Kidney (tissue), 13 donors: ENCODE measurements at regions not wholly inside any gene's neighbourhood (a gene's known extent, or its start where the extent isn't known, plus 50 kb on each side); places are given as distances from the start of the nearest gene placed in this dataset.

Experiments used
- DNase-seq, 5 donors: peaks; one replicate each; pipeline ENCODE4 v3.0.0-alpha.2; 2013 to 2020
- FAIRE-seq: peaks from 2 replicates; lab custom pipeline; 2012; peaks lifted over from hg19 to GRCh38; lab: Jason Lieb, UNC
- H3K27ac ChIP-seq, 2 donors: one replicate each; pipeline ENCODE4 v1.7.0; 2013; ENCODE audit warnings: low read depth in 2 of 2, low read length in 2 of 2, inconsistent platforms in 1 of 2
- H3K27me3 ChIP-seq: one replicate; pipeline ENCODE4 v1.7.1; 2013; ENCODE audit warnings: low read length, inconsistent platforms; ENCODE audit not compliant: control insufficient read depth, insufficient read depth
- H3K36me3 ChIP-seq, 3 donors: one replicate each; pipeline versions ENCODE4 v1.7.0 to v1.7.1; 2013; ENCODE audit warnings: low read length in 3 of 3, control low read depth in 1 of 3, inconsistent platforms in 1 of 3; ENCODE audit not compliant: insufficient read depth in 3 of 3, control insufficient read depth in 2 of 3
- H3K4me1 ChIP-seq, 3 donors: one replicate each; pipeline versions ENCODE4 v1.7.0 to v1.7.1; 2013; ENCODE audit warnings: low read length in 3 of 3, inconsistent platforms in 1 of 3, low read depth in 1 of 3; ENCODE audit not compliant: control insufficient read depth in 2 of 3, insufficient read depth in 2 of 3
- H3K4me3 ChIP-seq, 3 donors: one replicate each; pipeline versions ENCODE4 v1.7.0 to v1.8.1; 2013; ENCODE audit warnings: low read length in 3 of 3, control low read depth in 1 of 3, inconsistent platforms in 1 of 3
- H3K9ac ChIP-seq, 3 donors: one replicate each; pipeline versions ENCODE4 v1.7.0 to v1.7.1; 2013; ENCODE audit warnings: low read length in 3 of 3, control low read depth in 1 of 3, inconsistent platforms in 1 of 3
- H3K9me3 ChIP-seq, 3 donors: one replicate each; pipeline versions ENCODE4 v1.7.0 to v1.7.1; 2013; ENCODE audit warnings: low read length in 3 of 3, control low read depth in 1 of 3, inconsistent platforms in 1 of 3; ENCODE audit not compliant: control insufficient read depth in 2 of 3, insufficient read depth in 1 of 3
- CTCF ChIP-seq: IDR thresholded peaks from 3 replicates; pipeline ENCODE4 v1.5.1; 2012; ENCODE audit warnings: mild to moderate bottlenecking, moderate library complexity, borderline replicate concordance; ENCODE audit not compliant: insufficient read depth; ENCODE audit errors: extremely low read depth
- intact Hi-C: fragments of 100-400 bp; cut with DNase I; formaldehyde crosslinking; loops from one replicate; pipeline ENCODE4 v1.11.1; 2022
- donor health status: control.
- donor health status: control.
- donor health status: control.
- donor health status: control.
- donor health status: control.
- donor health status: DM: yes; HTN: yes; CAD: no.
- donor health status: Normal renal cell carcinoma (clear cell type).

DNA sequence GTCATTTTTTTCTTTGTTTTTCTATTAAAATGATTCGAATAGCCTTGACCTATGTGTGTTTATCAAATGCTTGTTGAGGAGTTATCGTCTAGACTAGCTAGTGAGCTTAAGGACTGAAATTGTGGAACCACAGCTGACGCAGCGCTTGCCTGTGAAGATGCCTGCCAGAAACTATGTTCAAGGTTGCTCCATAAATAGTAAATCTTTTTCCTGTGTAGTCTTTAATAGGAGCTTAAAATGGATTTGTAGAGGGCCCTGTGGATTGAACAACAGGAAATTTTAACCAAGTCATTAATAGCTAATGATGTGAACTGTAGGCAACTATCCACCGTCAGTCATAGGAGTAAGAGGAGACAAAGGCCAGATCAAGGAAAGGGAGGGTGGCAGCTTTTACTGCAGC is 145.1 kb downstream of the GNAI1 start:
- peaks cover 3 to 13% (median 5%) of the 10 kb centered on the region in 3 donors for H3K4me1 ChIP-seq
- FAIRE-seq (no peak), DNase-seq (peak in 2 of 5 donors; percentile 43 to 58)
- H3K4me3 ChIP-seq, result no peak overlapping the region
- H3K9ac ChIP-seq, result no peak overlapping the region
- H3K36me3 ChIP-seq, result no peaks in the 10 kb centered on the region
- no peak for TF ChIP-seq CTCF
- intact Hi-C loops, result no loop called here
- no peaks in the 10 kb centered on the region for H3K27me3 ChIP-seq
- peak overlapping the region in 1 of 2 donors; percentile 12 for H3K27ac ChIP-seq
- no peaks in the 10 kb centered on the region for H3K9me3 ChIP-seq

GRCh38 chr7:80278737-80279136 is 144.1 kb downstream of the GNAI1 start:
- Histone ChIP-seq H3K4me3 (no peak overlapping the region), H3K4me1 (peaks cover 3 to 13% (median 5%) of the 10 kb centered on the region in 3 donors), H3K9me3 (no peaks in the 10 kb centered on the region), H3K9ac (no peak overlapping the region), H3K27me3 (no peaks in the 10 kb centered on the region), H3K36me3 (no peaks in the 10 kb centered on the region), H3K27ac (no peak overlapping the region)
- FAIRE-seq, result peak; percentile 41
- intact Hi-C loops, result no loop called here
- DNase-seq, result no peak
- no peak for TF ChIP-seq CTCF

GRCh38 chr7:80277434-80278427 is 143.1 kb downstream of the GNAI1 start:
- intact Hi-C loops, result no loop called here
- H3K4me1 ChIP-seq, result peaks cover 3 to 13% (median 5%) of the 10 kb centered on the region in 3 donors
- no peaks in the 10 kb centered on the region for H3K36me3 ChIP-seq
- TF ChIP-seq CTCF, result no peak
- H3K9me3 ChIP-seq, result no peaks in the 10 kb centered on the region
- FAIRE-seq (peak; percentile 86), DNase-seq (peak in 2 of 5 donors; percentile 83 to 85)
- H3K4me3 ChIP-seq, result no peak overlapping the region
- no peaks in the 10 kb centered on the region for H3K27me3 ChIP-seq
- peak overlapping the region in 1 of 2 donors; percentile 59 for H3K27ac ChIP-seq
- H3K9ac ChIP-seq, result no peak overlapping the region
